Activated CD4-positive, alpha-beta T cell treated with anti-CD3 and anti-CD28 coated beads, Interleukin-2, amount 10 ng/mL, durations not matched to agents 7 days and 5 days (primary cell): ENCODE measurements at regions not wholly inside any gene's neighbourhood (a gene's known extent, or its start where the extent isn't known, plus 50 kb on each side); places are given as distances from the start of the nearest gene placed in this dataset.
"Not testable (repeated sequence)": the region's sequence is repeated elsewhere in the genome, so short reads cannot be mapped to it uniquely, and the experiment has no call there.

Source experiments
- CTCF ChIA-PET: fragments of 350-600 bp; sonication (Branson Sonifier 250); formaldehyde crosslinking; loops from one replicate; lab custom pipeline; 2021; ENCODE audit warnings: antibody characterized with exemption; lab: Charles Lee
- POLR2A ChIA-PET: fragments of 350-600 bp; sonication (Branson Sonifier 250); formaldehyde crosslinking; loops from one replicate; lab custom pipeline; 2021; ENCODE audit warnings: antibody characterized with exemption; lab: Charles Lee
- DNase-seq: peaks from one replicate; pipeline ENCODE4 v3.0.0-alpha.2; 2020
- H3K27ac Mint-ChIP-seq: one replicate; pipeline ENCODE4 v1.8.0; 2021; ENCODE audit warnings: mild to moderate bottlenecking, moderate library complexity, mixed read lengths
- H3K27me3 Mint-ChIP-seq: one replicate; pipeline ENCODE4 v1.8.0; 2021; ENCODE audit warnings: mixed read lengths
- H3K36me3 Mint-ChIP-seq: one replicate; pipeline ENCODE4 v1.8.0; 2021; ENCODE audit warnings: low read depth, mixed read lengths
- H3K4me1 Mint-ChIP-seq: one replicate; pipeline ENCODE4 v1.8.0; 2021; ENCODE audit warnings: mixed read lengths
- H3K4me3 Mint-ChIP-seq: one replicate; pipeline ENCODE4 v1.8.0; 2021; ENCODE audit warnings: mild to moderate bottlenecking, moderate library complexity, mixed read lengths
- H3K9me3 Mint-ChIP-seq: one replicate; pipeline ENCODE4 v1.8.0; 2021; ENCODE audit warnings: mixed read lengths

DNA sequence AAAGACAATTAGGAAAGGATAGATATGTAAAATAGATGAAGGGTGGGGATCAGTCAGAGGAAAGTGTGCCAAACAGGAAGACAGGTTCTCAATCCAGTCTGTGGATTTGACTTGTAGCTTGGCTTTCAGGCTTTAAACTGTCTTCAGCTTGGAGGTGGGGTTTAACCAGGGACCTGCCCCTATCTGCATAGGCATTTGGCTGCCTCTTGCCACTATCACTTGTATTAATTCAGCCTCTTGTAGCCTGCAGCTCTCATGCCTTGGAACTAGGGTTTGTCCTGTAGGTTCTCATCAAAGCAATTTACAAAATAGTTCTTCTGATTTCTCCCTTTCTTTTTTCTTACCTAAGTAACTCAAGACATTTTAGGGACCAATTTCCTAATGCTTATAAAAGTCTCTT, 88.8 kb upstream of the PAXBP1 start:
- ChIA-PET CTCF (no interaction called here), POLR2A (no interaction called here)
- Mint-ChIP-seq H3K36me3 (peaks cover 1% of the 10 kb centered on the region), H3K27ac (no peak overlapping the region), H3K4me3 (no peak overlapping the region), H3K27me3 (peaks cover 9% of the 10 kb centered on the region), H3K4me1 (no peaks in the 10 kb centered on the region), H3K9me3 (peaks cover 17% of the 10 kb centered on the region)
- no peak for DNase-seq

GRCh38 chr21:32861866-32862265, 90.3 kb upstream of the PAXBP1 start:
- no peak for DNase-seq
- CTCF ChIA-PET, result no interaction called here
- Mint-ChIP-seq H3K27ac (no peak overlapping the region), H3K4me3 (no peak overlapping the region), H3K4me1 (no peaks in the 10 kb centered on the region), H3K9me3 (peaks cover 14% of the 10 kb centered on the region), H3K27me3 (peaks cover 11% of the 10 kb centered on the region), H3K36me3 (peaks cover 1% of the 10 kb centered on the region)
- POLR2A ChIA-PET, result no interaction called here

GRCh38 chr21:32867597-32867996, 96.0 kb upstream of the PAXBP1 start:
- H3K9me3 Mint-ChIP-seq, result no peaks in the 10 kb centered on the region
- peaks cover 19% of the 10 kb centered on the region for H3K27me3 Mint-ChIP-seq
- H3K4me1 Mint-ChIP-seq, result no peaks in the 10 kb centered on the region
- POLR2A ChIA-PET, result no interaction called here
- H3K27ac Mint-ChIP-seq, result no peak overlapping the region
- no peak for DNase-seq
- H3K4me3 Mint-ChIP-seq, result no peak overlapping the region
- H3K36me3 Mint-ChIP-seq, result no peaks in the 10 kb centered on the region
- CTCF ChIA-PET, result no interaction called here

DNA sequence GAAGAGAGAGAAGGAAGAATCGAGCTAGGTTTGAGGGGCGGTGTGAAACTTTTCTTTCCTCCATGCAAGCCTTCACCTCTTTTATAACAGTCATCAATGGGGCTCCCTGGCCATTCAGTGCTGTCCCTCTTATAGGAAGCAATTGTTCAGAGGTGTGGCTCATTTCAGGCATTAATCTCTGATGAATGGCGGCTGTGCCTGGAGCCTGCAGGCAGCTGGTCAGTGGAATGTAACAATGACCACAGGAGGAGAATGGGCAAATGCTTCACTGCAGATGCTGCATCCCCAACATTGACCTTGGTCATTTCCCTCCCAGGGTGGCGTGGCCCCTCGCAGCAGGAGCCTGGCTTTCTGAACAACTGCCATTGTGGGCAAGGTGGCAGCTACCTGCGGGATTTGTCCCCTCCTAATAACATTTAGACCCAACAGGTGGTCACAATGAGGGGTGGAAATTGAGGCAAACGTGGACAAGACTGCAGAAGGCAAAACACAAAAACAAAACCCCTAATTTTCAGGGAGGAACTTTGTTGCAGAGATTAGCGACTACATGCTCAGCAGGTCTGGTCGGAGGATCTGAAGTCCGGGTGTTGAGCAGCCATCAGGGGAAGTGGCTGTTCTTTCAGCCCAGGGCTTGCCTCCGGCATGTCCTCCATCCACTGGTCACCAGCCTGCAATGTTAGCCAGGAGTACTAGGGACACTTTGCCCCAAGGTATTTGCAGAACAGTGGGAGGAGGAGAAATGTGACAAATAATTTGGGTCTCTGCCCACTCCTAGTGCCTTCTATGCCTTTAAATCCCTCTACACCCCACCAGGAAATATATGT, 97.3 kb upstream of the PAXBP1 start:
- no peaks in the 10 kb centered on the region for H3K36me3 Mint-ChIP-seq
- DNase-seq, result no peak
- POLR2A ChIA-PET, result no interaction called here
- CTCF ChIA-PET, result no interaction called here
- H3K4me3 Mint-ChIP-seq, result no peak overlapping the region
- H3K27me3 Mint-ChIP-seq, result peaks cover 17% of the 10 kb centered on the region
- H3K27ac Mint-ChIP-seq, result no peak overlapping the region
- no peaks in the 10 kb centered on the region for H3K9me3 Mint-ChIP-seq
- H3K4me1 Mint-ChIP-seq, result no peaks in the 10 kb centered on the region

GRCh38 chr21:32869459-32869858, 97.9 kb upstream of the PAXBP1 start:
- H3K4me3 Mint-ChIP-seq, result no peak overlapping the region
- CTCF ChIA-PET, result no interaction called here

GRCh38 chr21:32876426-32876825, 104.9 kb upstream of the PAXBP1 start:
- no peaks in the 10 kb centered on the region for H3K36me3 Mint-ChIP-seq
- ChIA-PET POLR2A (no interaction called here), CTCF (interaction anchor here (0.6 kb wide), 1 partner anchor 192 kb away, joined by 4 read pairs; no protein-coding TSS in a partner anchor)
- no peak overlapping the region for H3K4me3 Mint-ChIP-seq
- DNase-seq, result no peak
- peaks cover 8% of the 10 kb centered on the region for H3K27me3 Mint-ChIP-seq
- H3K9me3 Mint-ChIP-seq, result no peaks in the 10 kb centered on the region
- no peak overlapping the region for H3K27ac Mint-ChIP-seq
- H3K4me1 Mint-ChIP-seq, result no peaks in the 10 kb centered on the region

More at GRCh38 chr21:32869459-32869858, 97.9 kb upstream of the PAXBP1 start:
- Mint-ChIP-seq H3K36me3 (no peaks in the 10 kb centered on the region), H3K4me1 (no peaks in the 10 kb centered on the region), H3K9me3 (no peaks in the 10 kb centered on the region), H3K27ac (no peak overlapping the region), H3K27me3 (peaks cover 17% of the 10 kb centered on the region)
- POLR2A ChIA-PET, result no interaction called here
- DNase-seq, result no peak

DNA sequence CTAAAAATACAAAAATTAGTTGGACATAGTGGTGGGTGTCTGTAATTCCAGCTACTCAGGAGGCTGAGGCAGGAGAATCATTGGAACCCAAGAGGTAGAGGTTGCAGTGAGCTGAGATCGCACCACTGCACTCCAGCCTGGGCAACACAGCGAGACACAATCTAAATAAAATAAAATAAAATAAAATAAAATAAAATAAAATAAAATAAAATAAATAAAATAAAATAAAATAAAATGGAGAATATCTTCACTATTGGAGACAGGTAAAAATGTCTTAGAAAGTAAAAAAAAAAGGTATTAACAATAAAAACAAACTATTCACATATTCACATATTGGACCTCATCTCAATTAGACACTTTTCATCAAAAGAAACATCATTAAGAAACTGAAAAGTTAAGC, 106.3 kb upstream of the PAXBP1 start:
- POLR2A ChIA-PET, result not testable (repeated sequence)

GRCh38 chr21:32878661-32879060, 107.1 kb upstream of the PAXBP1 start:
- CTCF ChIA-PET, result no interaction called here
- no peaks in the 10 kb centered on the region for H3K36me3 Mint-ChIP-seq

More for the DNA sequence above, 106.3 kb upstream of the PAXBP1 start:
- not testable (repeated sequence) for H3K36me3 Mint-ChIP-seq, DNase-seq, H3K4me1 Mint-ChIP-seq, H3K27ac Mint-ChIP-seq, H3K9me3 Mint-ChIP-seq, H3K4me3 Mint-ChIP-seq, H3K27me3 Mint-ChIP-seq
- CTCF ChIA-PET, result interaction anchor here (0.7 kb wide), 1 partner anchor 232 kb away, joined by 5 read pairs; no protein-coding TSS in a partner anchor

DNA sequence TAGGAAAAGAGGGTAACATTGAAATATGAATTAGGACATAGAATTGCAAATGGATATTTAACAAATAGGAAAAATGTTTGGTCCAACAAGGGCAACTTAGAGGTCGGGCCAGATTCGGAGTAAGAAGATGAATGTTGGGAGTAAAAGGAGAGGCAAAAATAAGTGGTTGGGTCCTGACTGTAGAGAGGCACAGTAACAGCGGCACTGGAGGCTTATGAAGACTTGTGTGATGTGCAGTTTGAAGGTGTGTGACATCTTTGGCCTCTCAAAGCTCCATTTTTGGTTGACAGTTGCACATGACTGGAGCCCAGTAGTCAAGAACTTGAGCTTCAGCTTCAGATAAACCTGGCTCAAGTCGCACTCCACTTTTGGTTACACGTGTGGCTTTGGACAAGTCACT, 109.9 kb upstream of the PAXBP1 start:
- H3K36me3 Mint-ChIP-seq, result peaks cover 3% of the 10 kb centered on the region
- CTCF ChIA-PET, result no interaction called here
- H3K27ac Mint-ChIP-seq, result no peak overlapping the region
- POLR2A ChIA-PET, result no interaction called here
- H3K27me3 Mint-ChIP-seq, result peaks cover 5% of the 10 kb centered on the region
- peaks cover 7% of the 10 kb centered on the region for H3K4me1 Mint-ChIP-seq
- no peak overlapping the region for H3K4me3 Mint-ChIP-seq
- DNase-seq, result no peak
- peaks cover 3% of the 10 kb centered on the region for H3K9me3 Mint-ChIP-seq

More at GRCh38 chr21:32878661-32879060, 107.1 kb upstream of the PAXBP1 start:
- POLR2A ChIA-PET, result no interaction called here
- H3K4me3 Mint-ChIP-seq, result no peak overlapping the region
- no peak for DNase-seq
- no peak overlapping the region for H3K27ac Mint-ChIP-seq
- peaks cover 8% of the 10 kb centered on the region for H3K27me3 Mint-ChIP-seq
- H3K4me1 Mint-ChIP-seq, result no peaks in the 10 kb centered on the region
- no peaks in the 10 kb centered on the region for H3K9me3 Mint-ChIP-seq

GRCh38 chr21:32884062-32884461, 112.5 kb upstream of the PAXBP1 start:
- POLR2A ChIA-PET, result no interaction called here
- CTCF ChIA-PET, result no interaction called here

DNA sequence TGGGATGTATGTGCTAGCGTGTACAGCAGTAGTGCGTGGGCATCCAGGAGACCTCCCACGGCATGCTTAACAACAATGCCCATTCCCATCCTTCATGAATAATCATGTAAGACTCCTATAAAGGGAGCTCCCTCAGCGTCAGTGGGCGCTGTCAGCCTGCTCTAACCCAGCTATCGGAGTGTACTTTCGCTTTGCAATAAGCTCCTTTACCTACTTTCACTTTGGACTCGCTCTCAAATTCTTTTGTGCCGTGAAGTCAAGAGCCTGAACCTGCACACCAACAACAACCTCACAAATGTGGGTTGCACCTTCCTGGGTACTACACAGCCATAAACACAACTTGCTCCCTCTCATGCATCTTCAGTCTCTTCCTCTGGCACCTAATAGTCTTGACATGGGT, 114.8 kb upstream of the PAXBP1 start:
- H3K27ac Mint-ChIP-seq, result peak overlapping the region; percentile 63
- H3K4me3 Mint-ChIP-seq, result peak overlapping the region; percentile 62
- DNase-seq, result peak; percentile 13
- peaks cover 8% of the 10 kb centered on the region for H3K27me3 Mint-ChIP-seq
- ChIA-PET CTCF (no interaction called here), POLR2A (no interaction called here)
- peaks cover 3% of the 10 kb centered on the region for H3K9me3 Mint-ChIP-seq
- H3K4me1 Mint-ChIP-seq, result peaks cover 9% of the 10 kb centered on the region
- H3K36me3 Mint-ChIP-seq, result peaks cover 3% of the 10 kb centered on the region

More at GRCh38 chr21:32884062-32884461, 112.5 kb upstream of the PAXBP1 start:
- Mint-ChIP-seq H3K4me1 (peaks cover 9% of the 10 kb centered on the region), H3K27me3 (peaks cover 6% of the 10 kb centered on the region), H3K4me3 (no peak overlapping the region), H3K36me3 (peaks cover 3% of the 10 kb centered on the region), H3K27ac (no peak overlapping the region), H3K9me3 (peaks cover 3% of the 10 kb centered on the region)
- DNase-seq, result no peak

- Mint-ChIP-seq H3K27ac (no peak overlapping the region), H3K27me3 (peaks cover 8% of the 10 kb centered on the region), H3K4me1 (peaks cover 9% of the 10 kb centered on the region), H3K9me3 (peaks cover 3% of the 10 kb centered on the region), H3K36me3 (peaks cover 3% of the 10 kb centered on the region), H3K4me3 (no peak overlapping the region)
- DNase-seq, result no peak
- ChIA-PET CTCF (no interaction called here), POLR2A (no interaction called here)
These were observed 115.5 kb upstream of the PAXBP1 start for GRCh38 chr21:32887026-32887425.

DNA sequence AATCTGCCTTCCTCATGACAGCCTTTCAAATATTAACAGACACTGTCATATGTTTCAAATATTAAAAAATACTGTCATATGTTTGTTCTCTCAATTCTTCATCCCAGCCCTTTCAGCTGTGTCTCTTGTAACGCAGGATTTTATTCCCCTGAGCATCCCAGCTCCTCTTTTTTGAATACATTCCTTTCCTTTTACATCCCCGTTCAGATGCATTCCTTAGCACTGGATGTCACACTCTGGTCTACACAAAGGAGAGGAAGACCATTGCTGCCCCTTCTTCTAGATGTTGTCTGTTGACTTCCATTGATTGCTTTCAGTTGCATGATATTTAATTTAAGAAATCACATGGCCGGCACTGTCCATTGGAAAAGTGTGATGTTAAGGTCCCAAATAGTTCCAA, 117.4 kb upstream of the PAXBP1 start:
- CTCF ChIA-PET, result interaction anchor here (1.1 to 1.5 kb wide), 2 partner anchors 18 to 22 kb away, joined by 3 to 4 read pairs; no protein-coding TSS in a partner anchor
- Mint-ChIP-seq H3K4me3 (no peak overlapping the region), H3K36me3 (peaks cover 3% of the 10 kb centered on the region), H3K27ac (no peak overlapping the region), H3K27me3 (peaks cover 8% of the 10 kb centered on the region), H3K4me1 (peaks cover 9% of the 10 kb centered on the region), H3K9me3 (peaks cover 3% of the 10 kb centered on the region)
- DNase-seq, result no peak
- POLR2A ChIA-PET, result no interaction called here
